Stomach (tissue), 8 donors: ENCODE measurements at regions not wholly inside any gene's neighbourhood (a gene's known extent, or its start where the extent isn't known, plus 50 kb on each side); places are given as distances from the start of the nearest gene placed in this dataset.

ENCODE experiments used
- DNase-seq, 2 donors: peaks; one replicate each; pipeline versions ENCODE4 v3.0.0 to v3.0.0-alpha.2; 2013 to 2019
- H3K27ac ChIP-seq, 5 donors: fragments of 200-600 bp in 4 of 5; sonication (generic) in 4 of 5; one replicate each; pipeline ENCODE4 v1.5.1; 2013 to 2019; ENCODE audit warnings: mild to moderate bottlenecking in 1 of 5, moderate library complexity in 1 of 5
- H3K27me3 ChIP-seq, 3 donors: fragments of 200-600 bp; sonication (generic); one replicate each; pipeline ENCODE4 v1.5.1; 2017 to 2019; ENCODE audit warnings: mixed run types in 1 of 3
- H3K36me3 ChIP-seq, 4 donors: fragments of 200-600 bp; sonication (generic); 1 replicate in 3 of 4; 2 replicates in 1 of 4; pipeline ENCODE4 v1.5.1; 2016 to 2019
- H3K4me1 ChIP-seq, 4 donors: fragments of 200-600 bp; sonication (generic); one replicate each; pipeline ENCODE4 v1.5.1; 2016 to 2019
- H3K4me3 ChIP-seq, 4 donors: fragments of 200-600 bp; sonication (generic) in 3 of 4; one replicate each; pipeline ENCODE4 v1.5.1; 2016 to 2019; ENCODE audit warnings: mild to moderate bottlenecking in 1 of 4
- H3K9me3 ChIP-seq, 4 donors: fragments of 200-600 bp; sonication (generic); one replicate each; pipeline ENCODE4 v1.5.1; 2016 to 2019
- EP300 ChIP-seq: sonication (generic); formaldehyde crosslinking; IDR thresholded peaks from one replicate; pipeline ENCODE4 v1.6.1; 2017; ENCODE audit warnings: antibody characterized with exemption
- POLR2A ChIP-seq, 4 donors: fragments of 450-650 bp; IDR thresholded peaks; one replicate each; pipeline ENCODE4 v1.6.1; 2016; ENCODE audit warnings: antibody characterized with exemption in 4 of 4, control low read depth in 2 of 4, mild to moderate bottlenecking in 1 of 4, moderate library complexity in 1 of 4
- POLR2AphosphoS5 ChIP-seq, 3 donors: sonication (generic); formaldehyde crosslinking; IDR thresholded peaks; one replicate each; pipeline ENCODE4 v1.6.1; 2016; ENCODE audit warnings: antibody characterized with exemption in 3 of 3
- WGBS, 5 donors: extraction: QIAGEN DNeasy Blood & Tissue Kit in 3 of 5; methylation state at CpG; one replicate each; pipeline versions ENCODE4 v1.1.5 to v1.1.7; 2013 to 2018; 5-methylcytosine and 5-hydroxymethylcytosine counted together
- intact Hi-C: fragments of 100-400 bp; cut with DNase I; formaldehyde crosslinking; loops from one replicate; pipeline ENCODE4 v1.15.1; 2023; ENCODE audit warnings: low total_unique reads
- TF ChIP-seq, protein P1 (sequence below), 7 experiments: fragments of 450-650 bp in 4 of 7; fragments of 200-600 bp in 3 of 7; sonication (generic) in 3 of 7; IDR thresholded peaks; one replicate each; pipeline ENCODE4 v1.5.1; 2016 to 2019; ENCODE audit warnings: antibody characterized with exemption in 7 of 7, control low read depth in 2 of 7, mild to moderate bottlenecking in 1 of 7
- donor health status: healthy with polysubstance abuse.
- donor health status: Bipolar disorder and iron deficiency.
- donor health status: healthy.

DNA sequence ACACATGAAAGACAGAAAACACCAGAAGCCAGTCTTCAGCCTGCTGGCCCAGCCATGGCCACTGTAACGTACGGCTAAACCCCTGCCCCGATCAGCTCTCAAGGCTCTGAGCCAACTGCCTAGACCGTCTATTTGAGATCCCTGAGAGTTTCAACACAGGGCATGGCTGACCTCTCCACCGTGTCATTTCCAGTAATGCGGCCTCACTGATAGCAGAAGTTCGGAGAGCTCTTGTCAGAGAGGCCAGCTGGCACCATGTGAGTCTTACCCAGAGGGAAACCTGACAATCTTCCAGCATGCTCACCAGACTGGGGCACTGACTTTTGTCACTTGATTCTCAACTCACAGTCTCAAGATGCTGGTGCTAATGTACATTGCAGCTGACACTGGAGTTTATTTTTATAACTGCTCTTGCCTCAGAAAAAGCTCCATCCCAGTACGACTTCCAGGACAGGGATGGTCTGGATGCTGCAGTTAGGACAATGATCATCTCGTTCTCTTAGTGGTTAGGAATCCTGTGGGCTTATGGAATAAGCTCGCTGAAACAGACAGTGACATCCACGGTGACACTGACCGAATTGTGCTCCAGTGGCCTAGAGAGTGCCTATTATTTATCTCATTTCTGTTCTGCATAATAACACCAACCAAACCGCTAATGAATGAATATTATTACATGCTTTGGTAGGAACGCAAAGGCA is 372.7 kb downstream of the ICE1 start:
- H3K9me3 ChIP-seq: no peaks in the 10 kb centered on the region
- WGBS, 5 donors: 74 to 78% (median 77%) methylated on average over 14 of the region's 14 CpGs
- no peak overlapping the region for H3K27ac ChIP-seq
- no peaks in the 10 kb centered on the region for H3K4me1 ChIP-seq
- TF ChIP-seq POLR2A (IDR thresholded peaks at IDR 0.05) (no peak), EP300 (no peak), POLR2AphosphoS5 (IDR thresholded peaks at IDR 0.05) (no peak)
- TF ChIP-seq, protein P1, sequence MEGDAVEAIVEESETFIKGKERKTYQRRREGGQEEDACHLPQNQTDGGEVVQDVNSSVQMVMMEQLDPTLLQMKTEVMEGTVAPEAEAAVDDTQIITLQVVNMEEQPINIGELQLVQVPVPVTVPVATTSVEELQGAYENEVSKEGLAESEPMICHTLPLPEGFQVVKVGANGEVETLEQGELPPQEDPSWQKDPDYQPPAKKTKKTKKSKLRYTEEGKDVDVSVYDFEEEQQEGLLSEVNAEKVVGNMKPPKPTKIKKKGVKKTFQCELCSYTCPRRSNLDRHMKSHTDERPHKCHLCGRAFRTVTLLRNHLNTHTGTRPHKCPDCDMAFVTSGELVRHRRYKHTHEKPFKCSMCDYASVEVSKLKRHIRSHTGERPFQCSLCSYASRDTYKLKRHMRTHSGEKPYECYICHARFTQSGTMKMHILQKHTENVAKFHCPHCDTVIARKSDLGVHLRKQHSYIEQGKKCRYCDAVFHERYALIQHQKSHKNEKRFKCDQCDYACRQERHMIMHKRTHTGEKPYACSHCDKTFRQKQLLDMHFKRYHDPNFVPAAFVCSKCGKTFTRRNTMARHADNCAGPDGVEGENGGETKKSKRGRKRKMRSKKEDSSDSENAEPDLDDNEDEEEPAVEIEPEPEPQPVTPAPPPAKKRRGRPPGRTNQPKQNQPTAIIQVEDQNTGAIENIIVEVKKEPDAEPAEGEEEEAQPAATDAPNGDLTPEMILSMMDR (IDR thresholded peaks at IDR 0.05): no peak
- no peaks in the 10 kb centered on the region for H3K27me3 ChIP-seq
- no peak for DNase-seq
- no peak overlapping the region for H3K4me3 ChIP-seq
- intact Hi-C loops: no loop called here
- H3K36me3 ChIP-seq: no peaks in the 10 kb centered on the region

DNA sequence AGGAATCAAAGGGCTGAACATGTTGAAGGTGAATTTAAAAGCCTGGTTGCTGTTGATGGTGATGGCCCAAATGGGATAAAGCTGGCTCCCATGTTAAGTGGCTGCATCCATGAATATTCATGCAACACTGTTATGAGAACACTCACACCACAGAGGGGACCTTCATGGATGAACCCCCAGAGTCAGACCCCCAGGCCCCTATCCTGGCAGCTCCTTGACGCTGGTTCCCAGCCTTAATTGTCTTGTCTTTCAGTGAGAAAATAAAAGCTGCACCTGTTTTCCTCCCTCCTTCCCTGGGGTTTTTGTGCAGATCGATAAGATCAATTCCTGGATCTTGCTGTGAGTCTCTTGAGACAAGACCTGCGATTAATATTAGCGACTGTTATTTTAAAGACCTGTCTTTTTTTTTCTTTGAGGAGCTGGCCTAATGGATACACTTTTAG is 371.7 kb downstream of the ICE1 start:
- no peak overlapping the region for H3K27ac ChIP-seq
- H3K4me1 ChIP-seq: no peaks in the 10 kb centered on the region
- no peaks in the 10 kb centered on the region for H3K27me3 ChIP-seq
- no peak overlapping the region for H3K4me3 ChIP-seq
- TF ChIP-seq, protein P1 (IDR thresholded peaks at IDR 0.05): no peak
- TF ChIP-seq POLR2A (IDR thresholded peaks at IDR 0.05) (no peak), POLR2AphosphoS5 (IDR thresholded peaks at IDR 0.05) (no peak), EP300 (no peak)
- no peaks in the 10 kb centered on the region for H3K36me3 ChIP-seq
- no peaks in the 10 kb centered on the region for H3K9me3 ChIP-seq
- no peak for DNase-seq
- WGBS, 5 donors: 60 to 77% (median 73%) methylated on average over 4 of the region's 4 CpGs
- intact Hi-C loops: no loop called here

DNA sequence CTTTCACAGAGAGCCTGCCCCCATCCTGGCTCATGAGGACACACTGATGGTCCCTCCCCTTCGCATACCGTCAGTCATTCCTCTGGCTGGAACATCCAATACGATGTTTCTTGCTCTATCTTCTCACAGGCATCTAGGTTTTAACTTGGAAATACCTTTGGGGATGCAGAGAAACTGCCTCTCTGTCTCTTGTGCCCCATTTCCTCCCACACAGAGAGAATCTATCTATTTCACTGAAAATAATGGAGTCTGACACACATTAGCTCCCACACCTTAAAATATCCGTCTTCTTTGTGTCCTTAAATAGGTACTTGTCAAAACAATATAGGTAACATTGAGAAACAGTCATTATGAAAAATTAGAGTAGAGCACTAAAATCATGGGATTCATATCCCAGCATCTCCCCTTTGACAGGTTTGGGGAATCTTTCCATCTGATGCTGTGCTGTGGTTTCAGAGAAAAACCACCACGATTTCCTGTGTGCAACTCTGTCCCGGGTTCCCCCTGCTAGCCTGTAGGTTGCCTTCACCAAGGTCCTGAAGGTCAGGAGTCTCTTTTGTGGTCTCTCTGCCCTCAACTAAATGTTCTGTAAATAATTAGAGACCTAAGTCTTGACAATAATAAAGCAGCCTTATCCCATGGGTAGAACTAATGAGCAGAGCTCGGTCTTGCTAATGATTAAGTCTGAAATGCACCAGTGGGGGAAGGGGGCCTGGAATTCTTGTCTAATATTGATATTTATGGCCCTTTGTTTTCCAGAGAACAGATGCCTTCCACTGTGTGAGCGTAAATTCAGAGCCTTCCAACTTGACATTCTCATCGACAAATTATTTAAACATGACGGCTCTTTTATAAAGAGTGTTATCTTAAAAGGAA is 371.0 kb downstream of the ICE1 start:
- Histone ChIP-seq H3K4me3 (no peak overlapping the region), H3K27ac (no peak overlapping the region), H3K27me3 (no peaks in the 10 kb centered on the region), H3K9me3 (no peaks in the 10 kb centered on the region), H3K4me1 (no peaks in the 10 kb centered on the region), H3K36me3 (no peaks in the 10 kb centered on the region)
- intact Hi-C loops: no loop called here
- TF ChIP-seq POLR2AphosphoS5 (IDR thresholded peaks at IDR 0.05): no peak
- no peak for TF ChIP-seq POLR2A (IDR thresholded peaks at IDR 0.05)
- TF ChIP-seq EP300: no peak
- TF ChIP-seq, protein P1 (IDR thresholded peaks at IDR 0.05): no peak
- DNase-seq: no peak
- WGBS, 5 donors: 37 to 48% (median 44%) methylated on average over 10 of the region's 10 CpGs

DNA sequence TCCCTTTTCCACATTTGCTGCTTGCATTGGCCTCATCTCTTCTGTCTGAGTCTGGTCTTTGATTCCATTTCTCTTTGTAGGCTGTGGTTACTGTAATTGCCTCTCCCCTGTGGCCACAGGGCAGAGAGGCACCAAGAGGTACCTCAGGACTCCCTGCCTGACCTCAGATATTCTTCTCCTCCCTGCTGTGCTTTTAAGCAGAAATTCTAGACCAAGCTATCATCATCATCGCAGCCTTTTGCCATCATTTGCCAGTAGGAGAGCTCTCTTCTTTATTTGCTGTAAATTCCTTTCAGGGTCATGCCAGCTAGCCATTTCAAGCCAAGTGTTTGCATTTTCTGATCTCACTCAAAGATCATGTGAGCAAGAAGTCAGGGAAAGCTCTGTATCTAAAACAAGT is 369.6 kb downstream of the ICE1 start:
- Histone ChIP-seq H3K4me3 (no peak overlapping the region), H3K36me3 (no peaks in the 10 kb centered on the region), H3K9me3 (peaks cover 0 to 4% (median 0%) of the 10 kb centered on the region in 4 donors), H3K27me3 (no peaks in the 10 kb centered on the region), H3K27ac (no peak overlapping the region), H3K4me1 (no peaks in the 10 kb centered on the region)
- TF ChIP-seq POLR2A (IDR thresholded peaks at IDR 0.05) (no peak), EP300 (no peak), POLR2AphosphoS5 (IDR thresholded peaks at IDR 0.05) (no peak)
- TF ChIP-seq, protein P1 (IDR thresholded peaks at IDR 0.05): no peak
- 74 to 100% (median 89%) methylated on average over 1 of the region's 1 CpG for WGBS, 5 donors
- intact Hi-C loops: no loop called here
- no peak for DNase-seq
